ENCODE measurements at regions not wholly inside any gene's neighbourhood (a gene's known extent, or its start where the extent isn't known, plus 50 kb on each side); places are given as distances from the start of the nearest gene placed in this dataset.

GRCh38 chr14:62381311-62382070, 619.3 kb downstream of the SNAPC1 start:
- H3K4me3 ChIP-seq (ENCODE audit: low read depth, low read length) = no peak overlapping the region
- TF ChIP-seq CTCF (conservative IDR thresholded peaks at IDR 0.05; ENCODE audit: low read depth, low read length) = no peak
- DNase-seq (ENCODE audit: low read depth) = no peak

GRCh38 chr14:62409169-62409568, 636.1 kb downstream of the KCNH5 start:
- no peak for TF ChIP-seq CTCF (conservative IDR thresholded peaks at IDR 0.05; ENCODE audit: low read depth, low read length)
- no peak for DNase-seq (ENCODE audit: low read depth)
- no peak overlapping the region for H3K4me3 ChIP-seq (ENCODE audit: low read depth, low read length)

- TF ChIP-seq CTCF (conservative IDR thresholded peaks at IDR 0.05; ENCODE audit: low read depth, low read length) = no peak
- no peak overlapping the region for H3K4me3 ChIP-seq (ENCODE audit: low read depth, low read length)
- peak; percentile 75 for DNase-seq (ENCODE audit: low read depth)
Measured at GRCh38 chr14:62409626-62410300, 635.5 kb downstream of the KCNH5 start.

- peak; percentile 6 for DNase-seq (ENCODE audit: low read depth)
- no peak for TF ChIP-seq CTCF (conservative IDR thresholded peaks at IDR 0.05; ENCODE audit: low read depth, low read length)
- H3K4me3 ChIP-seq (ENCODE audit: low read depth, low read length) = no peak overlapping the region
Measured at GRCh38 chr14:62420847-62421246, 624.4 kb downstream of the KCNH5 start.

GRCh38 chr14:62428429-62429203, 616.6 kb downstream of the KCNH5 start:
- no peak for TF ChIP-seq CTCF (conservative IDR thresholded peaks at IDR 0.05; ENCODE audit: low read depth, low read length)
- no peak overlapping the region for H3K4me3 ChIP-seq (ENCODE audit: low read depth, low read length)
- peak; percentile 78 for DNase-seq (ENCODE audit: low read depth)

- no peak for TF ChIP-seq CTCF (conservative IDR thresholded peaks at IDR 0.05; ENCODE audit: low read depth, low read length)
Measured at GRCh38 chr14:62429683-62430082, 615.6 kb downstream of the KCNH5 start.

More at GRCh38 chr14:62429683-62430082, 615.6 kb downstream of the KCNH5 start:
- DNase-seq (ENCODE audit: low read depth) = no peak
- no peak overlapping the region for H3K4me3 ChIP-seq (ENCODE audit: low read depth, low read length)

Measured in choroid plexus epithelial cell (primary cell).